GM21786 (cell line): ENCODE measurements at regions not wholly inside any gene's neighbourhood (a gene's known extent, or its start where the extent isn't known, plus 50 kb on each side); places are given as distances from the start of the nearest gene placed in this dataset.
A peak's percentile ranks its signal among the peaks of the same experiment; 100 is the strongest.
"Not testable (repeated sequence)": the region's sequence is repeated elsewhere in the genome, so short reads cannot be mapped to it uniquely, and the experiment has no call there.

Source experiments
- ATAC-seq: cut with Tn5 transposase; IDR thresholded peaks from one replicate; pipeline ENCODE4 v1.9.1; 2021; ENCODE audit not compliant: unreplicated experiment

- ATAC-seq, result no peak
These were observed 209.8 kb downstream of the TPBG start for GRCh38 chr6:82573254-82573972.

GRCh38 chr6:82576284-82576683 lies 212.7 kb downstream of the TPBG start:
- no peak for ATAC-seq

GRCh38 chr6:82584194-82584695 lies 220.6 kb downstream of the TPBG start:
- ATAC-seq, result no peak

- no peak for ATAC-seq
These were observed 221.2 kb downstream of the TPBG start for GRCh38 chr6:82584856-82585255.

GRCh38 chr6:82588020-82588419 lies 224.4 kb downstream of the TPBG start:
- no peak for ATAC-seq

- ATAC-seq, result no peak
These were observed 225.3 kb downstream of the TPBG start for GRCh38 chr6:82588859-82589412.

- peak; percentile 80 for ATAC-seq
These were observed 226.0 kb downstream of the TPBG start for GRCh38 chr6:82589509-82590206.

GRCh38 chr6:82597201-82597600 lies 233.6 kb downstream of the TPBG start:
- ATAC-seq, result no peak

GRCh38 chr6:82602776-82603175 lies 239.2 kb downstream of the TPBG start:
- ATAC-seq, result no peak

- no peak for ATAC-seq
These were observed 240.3 kb downstream of the TPBG start for GRCh38 chr6:82603871-82604270.

- ATAC-seq, result no peak
These were observed 244.5 kb downstream of the TPBG start for GRCh38 chr6:82607998-82608725.

- ATAC-seq, result no peak
These were observed 245.2 kb downstream of the TPBG start for GRCh38 chr6:82608781-82609180.

GRCh38 chr6:82611751-82612150 lies 248.1 kb downstream of the TPBG start:
- ATAC-seq, result no peak

- no peak for ATAC-seq
These were observed 248.9 kb downstream of the TPBG start for GRCh38 chr6:82612475-82613039.

- no peak for ATAC-seq
These were observed 250.9 kb downstream of the TPBG start for GRCh38 chr6:82614518-82614917.

- ATAC-seq, result no peak
These were observed 252.9 kb downstream of the TPBG start for GRCh38 chr6:82616386-82617028.

GRCh38 chr6:82617648-82618047 lies 254.0 kb downstream of the TPBG start:
- no peak for ATAC-seq

- no peak for ATAC-seq
These were observed 256.0 kb downstream of the TPBG start for GRCh38 chr6:82619573-82619972.

GRCh38 chr6:82622461-82622860 lies 258.8 kb downstream of the TPBG start:
- no peak for ATAC-seq

- ATAC-seq, result no peak
These were observed 260.6 kb downstream of the TPBG start for GRCh38 chr6:82624251-82624650.

GRCh38 chr6:82626946-82627345 lies 263.3 kb downstream of the TPBG start:
- ATAC-seq, result not testable (repeated sequence)
